ENCODE measurements at regions not wholly inside any gene's neighbourhood (a gene's known extent, or its start where the extent isn't known, plus 50 kb on each side); places are given as distances from the start of the nearest gene placed in this dataset.

DNA sequence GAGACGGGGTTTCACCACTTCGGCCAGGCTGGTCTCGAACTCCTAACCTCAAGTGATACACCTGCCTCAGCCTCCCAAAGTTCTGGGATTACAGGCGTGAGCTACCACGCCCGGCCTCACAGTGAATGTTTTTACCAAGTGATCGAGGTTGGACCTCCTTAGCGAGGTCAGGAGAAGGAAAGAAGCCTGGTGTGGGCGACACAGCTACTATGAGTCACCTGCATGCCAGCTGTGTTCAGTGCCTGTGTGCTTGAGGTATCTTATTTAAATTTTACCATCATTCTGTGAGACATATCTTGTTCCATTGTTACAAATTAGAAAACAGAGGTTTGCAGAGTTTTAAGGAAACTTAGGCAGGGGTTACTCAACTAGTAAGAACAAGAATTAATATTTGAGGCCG lies 174.8 kb upstream of the DYNLRB2 start:
- DNase-seq (ENCODE audit: extremely low read depth in 1 of 2, low read depth in 1 of 2), result no peak

DNA sequence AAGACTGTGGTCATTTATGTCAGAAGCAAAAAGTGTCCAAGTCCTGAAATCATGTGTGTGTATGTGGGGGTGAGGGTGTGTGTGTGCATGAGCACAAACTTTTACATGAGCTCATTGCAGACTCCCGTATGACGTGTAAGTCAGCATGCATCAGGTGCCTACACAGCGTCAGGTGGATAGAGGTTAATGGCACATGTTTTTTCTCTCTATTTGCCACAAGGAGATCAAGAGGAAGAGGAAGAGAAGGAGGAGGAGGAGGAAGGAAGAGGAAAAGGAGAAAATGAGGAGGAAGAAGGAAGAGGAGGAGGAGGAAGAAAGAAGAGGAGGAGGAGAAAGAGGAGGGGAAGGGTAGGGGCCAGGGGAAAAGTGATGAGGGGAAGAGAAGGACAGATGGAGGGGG lies 178.0 kb upstream of the DYNLRB2 start:
- no peak for DNase-seq (ENCODE audit: extremely low read depth in 1 of 2, low read depth in 1 of 2)

DNA sequence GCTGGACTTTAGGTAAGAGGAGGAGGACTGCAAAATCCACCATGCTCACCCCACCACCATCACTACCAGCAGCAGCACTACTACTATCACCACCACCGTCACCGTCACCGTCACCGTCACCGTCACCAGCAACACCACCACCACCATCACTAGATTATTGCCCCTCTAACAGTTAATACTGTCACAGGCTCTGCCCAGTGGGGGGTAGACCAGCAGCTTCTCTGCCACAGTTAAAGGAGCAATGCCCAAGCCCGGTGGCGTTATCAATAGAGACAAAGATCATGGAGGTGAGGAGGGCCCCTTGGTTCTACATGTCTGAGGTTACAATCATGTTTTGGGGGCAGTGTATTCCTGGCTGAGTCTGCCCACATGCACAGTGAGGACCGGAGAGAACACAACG lies 184.4 kb upstream of the DYNLRB2 start:
- DNase-seq (ENCODE audit: extremely low read depth in 1 of 2, low read depth in 1 of 2), result no peak

DNA sequence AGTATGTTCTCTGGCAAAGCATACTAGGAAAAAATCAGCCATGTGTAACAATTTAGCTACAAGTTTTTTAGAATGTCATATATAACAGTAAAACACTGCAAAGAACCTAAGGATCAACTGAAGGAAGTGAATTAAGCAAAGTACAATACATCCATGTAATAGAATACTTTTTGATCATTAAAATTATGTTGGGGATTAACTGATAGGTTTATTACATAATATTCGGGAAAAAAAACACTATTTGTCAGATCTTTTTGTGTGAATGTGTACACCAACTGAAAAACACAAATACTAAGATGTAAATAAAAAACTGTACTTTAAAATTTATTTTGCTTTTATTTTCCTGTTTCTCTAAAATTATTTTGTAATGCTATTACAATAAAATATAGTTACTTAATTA lies 185.5 kb upstream of the DYNLRB2 start:
- DNase-seq (ENCODE audit: extremely low read depth in 1 of 2, low read depth in 1 of 2), result no peak

DNA sequence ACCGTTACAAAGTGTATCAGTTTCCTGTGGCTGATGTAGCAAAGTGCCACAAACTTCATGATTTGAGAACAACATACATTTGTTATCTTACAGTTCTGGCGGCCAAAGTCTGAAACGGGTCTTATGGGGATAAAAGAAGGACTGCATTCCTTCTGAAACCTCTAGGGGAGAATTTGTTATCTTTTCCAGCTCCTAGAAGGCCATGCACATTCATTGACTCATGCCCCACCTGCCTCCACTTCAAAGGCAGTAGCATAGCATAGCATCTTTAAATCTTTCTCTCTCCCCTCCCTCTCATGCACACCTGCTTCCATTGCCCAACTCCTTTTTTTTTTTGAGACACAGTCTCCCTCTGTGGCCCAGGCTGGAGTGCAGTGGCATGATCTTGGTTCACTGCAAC lies 190.7 kb upstream of the DYNLRB2 start:
- no peak for DNase-seq (ENCODE audit: extremely low read depth in 1 of 2, low read depth in 1 of 2)

DNA sequence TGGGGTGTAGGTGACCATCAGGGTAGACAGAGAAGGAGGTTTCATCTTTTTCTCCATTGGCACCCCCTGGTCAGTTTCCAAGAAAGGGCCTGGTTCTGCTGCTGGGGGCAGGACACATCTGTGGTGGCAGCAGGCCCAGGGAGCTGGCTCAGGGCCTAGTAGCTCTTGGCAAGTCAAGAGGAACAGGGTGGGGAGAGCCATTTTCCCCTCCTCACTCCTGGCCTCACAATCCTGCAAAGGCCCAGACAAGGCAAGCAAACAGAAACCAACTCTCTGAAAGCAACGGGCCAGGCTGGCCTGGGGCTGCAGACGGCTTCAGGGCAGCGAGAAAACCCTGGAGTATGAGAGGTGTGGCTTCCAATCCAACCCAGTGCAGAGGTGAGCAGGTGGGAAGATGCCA lies 192.9 kb upstream of the DYNLRB2 start:
- DNase-seq (ENCODE audit: extremely low read depth in 1 of 2, low read depth in 1 of 2), result no peak

GRCh38 chr16:80347002-80347401 lies 193.8 kb upstream of the DYNLRB2 start:
- no peak for DNase-seq (ENCODE audit: extremely low read depth in 1 of 2, low read depth in 1 of 2)

- DNase-seq (ENCODE audit: extremely low read depth in 1 of 2, low read depth in 1 of 2), result no peak
Observed at GRCh38 chr16:80346111-80346632, 194.6 kb upstream of the DYNLRB2 start.

DNA sequence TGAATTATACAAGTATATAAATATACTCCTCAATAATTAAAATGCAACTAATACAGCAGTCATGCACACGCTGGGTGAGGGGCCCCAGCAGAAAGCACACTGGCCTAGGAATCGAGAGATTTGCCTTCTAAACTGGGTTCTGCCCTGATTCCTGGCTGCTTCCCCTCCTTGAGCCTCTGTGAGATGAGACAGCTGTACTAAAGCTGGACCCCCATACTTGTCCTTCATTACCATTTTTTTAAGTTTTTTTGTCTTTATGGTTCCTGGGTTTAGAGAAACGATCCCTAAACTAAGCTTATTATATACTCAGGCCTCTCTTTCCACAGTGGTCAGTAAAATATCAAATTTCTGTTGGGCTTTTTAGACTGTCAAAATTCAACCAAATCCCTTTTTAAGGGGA lies 195.1 kb upstream of the DYNLRB2 start:
- DNase-seq (ENCODE audit: extremely low read depth in 1 of 2, low read depth in 1 of 2), result no peak

DNA sequence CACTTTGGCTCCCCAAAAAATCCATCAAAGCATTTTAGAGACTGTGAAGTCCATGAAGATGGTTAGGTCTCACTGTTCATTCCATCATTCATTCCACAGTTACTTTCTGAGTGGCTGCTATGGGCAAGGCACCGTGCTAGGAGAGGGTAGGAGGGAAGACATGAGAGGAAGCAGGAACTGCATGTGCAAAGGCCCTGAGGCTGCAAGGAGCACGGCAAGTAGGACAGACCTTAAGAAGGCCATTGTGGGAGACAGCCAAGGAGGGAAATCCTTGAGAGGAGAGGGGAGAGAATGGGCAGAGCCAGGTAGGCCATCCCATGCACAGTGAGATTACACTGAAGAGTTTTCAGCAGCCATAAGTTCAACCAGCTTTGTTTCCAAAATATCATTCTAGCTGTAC lies 196.2 kb upstream of the DYNLRB2 start:
- DNase-seq (ENCODE audit: extremely low read depth in 1 of 2, low read depth in 1 of 2), result no peak

DNA sequence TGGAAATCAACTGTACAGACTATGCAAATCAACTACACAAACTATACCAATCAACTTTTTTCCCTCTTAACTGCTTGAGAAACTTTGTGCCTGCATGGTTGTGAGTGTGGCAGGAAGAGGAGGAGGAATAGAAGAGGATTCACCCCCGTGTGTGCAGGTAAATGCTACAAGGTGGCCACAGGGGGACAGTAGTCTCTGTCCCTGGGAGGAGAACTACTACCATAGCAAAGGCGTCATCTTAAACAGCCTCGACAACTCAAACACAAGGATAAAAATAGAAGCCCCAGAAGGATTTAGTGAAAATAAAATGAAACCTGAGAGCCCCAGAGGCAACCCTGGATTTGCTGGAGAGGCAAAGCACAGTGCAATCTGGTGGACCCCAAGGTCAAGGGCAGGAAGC lies 199.5 kb upstream of the DYNLRB2 start:
- no peak for DNase-seq (ENCODE audit: extremely low read depth in 1 of 2, low read depth in 1 of 2)

DNA sequence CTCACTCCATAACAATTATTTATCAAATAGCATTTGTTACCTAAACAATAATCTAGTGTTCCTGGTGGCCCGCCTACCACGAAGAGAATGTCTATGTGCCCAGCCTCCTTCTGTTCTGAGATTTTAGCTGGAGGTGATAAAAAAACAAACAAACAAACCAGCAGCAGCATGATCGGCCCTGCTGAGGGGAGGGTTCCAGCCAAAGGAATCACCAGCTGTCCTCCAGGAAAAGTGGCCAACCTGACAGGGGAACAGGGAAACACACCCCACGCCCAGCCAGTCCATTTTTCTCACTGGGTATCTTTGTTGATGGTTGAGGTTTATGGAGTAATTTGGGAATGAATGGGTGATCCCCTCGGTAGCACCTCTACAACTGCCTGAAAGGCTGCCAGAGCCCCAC lies 203.0 kb upstream of the DYNLRB2 start:
- DNase-seq (ENCODE audit: extremely low read depth in 1 of 2, low read depth in 1 of 2), result no peak

GRCh38 chr16:80330803-80331202 lies 210.0 kb upstream of the DYNLRB2 start:
- no peak for DNase-seq (ENCODE audit: extremely low read depth in 1 of 2, low read depth in 1 of 2)

GRCh38 chr16:80330150-80330549 lies 210.6 kb upstream of the DYNLRB2 start:
- no peak for DNase-seq (ENCODE audit: extremely low read depth in 1 of 2, low read depth in 1 of 2)

- DNase-seq (ENCODE audit: extremely low read depth in 1 of 2, low read depth in 1 of 2), result no peak
Observed at GRCh38 chr16:80327740-80328139, 213.1 kb upstream of the DYNLRB2 start.

- DNase-seq (ENCODE audit: extremely low read depth in 1 of 2, low read depth in 1 of 2), result no peak
Observed at GRCh38 chr16:80324371-80324770, 216.4 kb upstream of the DYNLRB2 start.

- no peak for DNase-seq (ENCODE audit: extremely low read depth in 1 of 2, low read depth in 1 of 2)
Observed at GRCh38 chr16:80323808-80324195, 217.0 kb upstream of the DYNLRB2 start.

GRCh38 chr16:80323187-80323807 lies 217.5 kb upstream of the DYNLRB2 start:
- no peak for DNase-seq (ENCODE audit: extremely low read depth in 1 of 2, low read depth in 1 of 2)

DNA sequence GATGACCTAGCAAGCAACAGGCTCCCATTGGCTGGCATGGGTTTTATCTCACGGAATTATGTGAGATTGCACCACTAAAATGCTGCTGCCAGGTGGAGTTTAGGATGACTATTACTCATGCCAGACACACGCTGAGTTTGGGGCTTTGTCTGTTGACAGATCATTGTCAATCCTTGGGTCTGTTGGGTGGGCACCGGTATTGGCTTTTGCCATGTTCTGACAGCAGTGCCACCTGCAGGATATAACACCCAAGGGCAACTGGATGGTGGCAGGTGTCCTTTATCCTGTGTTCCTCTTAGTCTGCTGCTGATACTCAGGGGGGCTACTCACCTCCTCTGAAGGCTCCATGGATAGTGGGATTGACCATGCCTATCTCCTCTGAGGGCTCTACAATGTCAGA lies 221.6 kb upstream of the DYNLRB2 start:
- no peak for DNase-seq (ENCODE audit: extremely low read depth in 1 of 2, low read depth in 1 of 2)

DNA sequence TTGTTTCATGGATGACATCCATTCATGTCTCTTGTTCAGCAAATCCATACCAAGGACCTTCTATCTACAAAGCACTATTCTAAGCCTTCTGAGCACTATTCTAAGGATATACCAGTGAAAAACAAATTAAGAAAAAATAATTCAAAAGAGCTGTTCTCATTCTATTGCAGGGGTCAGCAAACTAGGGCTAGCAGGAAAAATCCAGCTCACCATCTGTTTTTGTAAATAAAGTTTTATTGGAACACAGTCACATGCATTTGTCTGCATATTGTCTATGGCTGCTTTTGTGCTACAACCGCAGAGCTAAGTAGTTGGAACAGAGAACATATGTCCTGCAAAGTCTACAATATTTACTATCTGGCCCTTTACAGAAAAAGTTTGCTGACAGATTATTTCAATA lies 222.7 kb upstream of the DYNLRB2 start:
- DNase-seq (ENCODE audit: extremely low read depth in 1 of 2, low read depth in 1 of 2), result no peak

GRCh38 chr16:80317599-80318037 lies 223.2 kb upstream of the DYNLRB2 start:
- no peak for DNase-seq (ENCODE audit: extremely low read depth in 1 of 2, low read depth in 1 of 2)

DNA sequence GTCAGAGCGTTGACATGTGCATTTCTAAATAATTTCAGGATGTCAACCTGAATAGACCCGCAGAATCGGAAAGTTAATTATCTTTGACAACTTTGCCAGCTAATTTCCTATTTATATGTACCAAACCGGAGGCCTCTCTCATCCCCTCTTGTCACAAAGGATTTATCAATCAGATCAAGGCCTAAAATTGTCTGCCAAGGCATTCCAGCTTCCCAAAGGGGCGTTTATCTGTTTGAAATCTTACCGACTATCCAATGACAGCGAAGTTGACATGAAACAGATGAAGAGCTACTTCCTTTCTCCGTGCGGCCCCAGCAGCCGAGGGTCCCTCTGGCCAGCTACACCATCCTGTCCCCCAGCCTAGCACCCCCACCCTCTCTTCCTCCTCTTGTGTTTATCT lies 223.7 kb upstream of the DYNLRB2 start:
- DNase-seq (ENCODE audit: extremely low read depth in 1 of 2, low read depth in 1 of 2), result no peak

DNA sequence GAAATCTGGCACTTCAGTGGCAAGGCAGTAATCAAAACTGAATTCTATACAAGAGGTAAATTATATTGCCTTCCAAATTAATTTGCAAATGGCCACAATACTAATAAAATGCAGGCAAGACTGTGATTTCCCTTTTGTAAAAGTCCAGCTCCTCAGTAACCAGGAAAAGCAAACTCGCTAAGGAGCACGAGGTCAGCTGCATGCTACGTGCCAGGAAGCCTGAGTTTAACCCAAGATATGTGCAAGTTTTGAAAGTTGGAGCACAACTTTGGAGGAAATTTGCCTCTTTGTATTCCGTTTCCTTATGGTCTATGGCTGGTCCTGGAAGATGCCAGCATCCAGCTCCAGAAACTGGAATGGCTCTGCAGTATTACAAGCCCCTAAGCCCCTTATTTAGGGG lies 226.8 kb upstream of the DYNLRB2 start:
- DNase-seq (ENCODE audit: extremely low read depth in 1 of 2, low read depth in 1 of 2), result no peak

All from stimulated activated CD8-positive, alpha-beta memory T cell treated with anti-CD3 and anti-CD28 coated beads, Interleukin-7, amount 100 ng/mL, for 48 hours (primary cell).